NCI-H345 treated with DMSO at 0.1 percent for 48 hours (cell line): ENCODE measurements at regions not wholly inside any gene's neighbourhood (a gene's known extent, or its start where the extent isn't known, plus 50 kb on each side); places are given as distances from the start of the nearest gene placed in this dataset.
A peak's percentile ranks its signal among the peaks of the same experiment; 100 is the strongest.
"Not testable (repeated sequence)": the region's sequence is repeated elsewhere in the genome, so short reads cannot be mapped to it uniquely, and the experiment has no call there.

Experiments
- DNase-seq: peaks from one replicate; lab custom pipeline; 2025; ENCODE audit not compliant: unreplicated experiment; lab: John Stamatoyannopoulos, UW

- no peak for DNase-seq
Observed at GRCh38 chr4:81319657-81320056, 104.6 kb upstream of the PRKG2 start.

- DNase-seq, result no peak
Observed at GRCh38 chr4:81314897-81315470, 100.0 kb upstream of the PRKG2 start.

- peak; percentile 33 for DNase-seq
Observed at GRCh38 chr4:81314196-81314896, 99.3 kb upstream of the PRKG2 start.

- DNase-seq, result no peak
Observed at GRCh38 chr4:81307991-81308390, 93.0 kb upstream of the PRKG2 start.

GRCh38 chr4:81304871-81305270, 89.8 kb upstream of the PRKG2 start:
- DNase-seq, result no peak

- DNase-seq, result not testable (repeated sequence)
Observed at GRCh38 chr4:81300352-81300751, 85.3 kb upstream of the PRKG2 start.

GRCh38 chr4:81290813-81291212, 75.8 kb upstream of the PRKG2 start:
- DNase-seq, result no peak

GRCh38 chr4:81287101-81287500, 72.1 kb upstream of the PRKG2 start:
- no peak for DNase-seq

GRCh38 chr4:81282131-81282530, 67.1 kb upstream of the PRKG2 start:
- no peak for DNase-seq

GRCh38 chr4:81274460-81274859, 59.4 kb upstream of the PRKG2 start:
- no peak for DNase-seq

- no peak for DNase-seq
Observed at GRCh38 chr4:81272671-81273070, 57.6 kb upstream of the PRKG2 start.
